Fibroblast of lung (primary cell): ENCODE measurements at regions not wholly inside any gene's neighbourhood (a gene's known extent, or its start where the extent isn't known, plus 50 kb on each side); places are given as distances from the start of the nearest gene placed in this dataset.

Experiments
- DNase-seq, 2 donors: peaks; one replicate each; pipeline versions ENCODE4 v3.0.0 to v3.0.0-alpha.2; 2010; ENCODE audit warnings: low read depth in 2 of 2
- H2AFZ ChIP-seq: 2 replicates; pipeline ENCODE4 v1.5.1; 2012; ENCODE audit warnings: low read length, control low read depth, inconsistent platforms
- H3K27ac ChIP-seq: 2 replicates; pipeline ENCODE4 v1.5.1; 2011; ENCODE audit warnings: low read length, control low read depth; ENCODE audit not compliant: insufficient read depth
- H3K27me3 ChIP-seq: 2 replicates; pipeline ENCODE4 v1.5.1; 2011; ENCODE audit warnings: mild to moderate bottlenecking, low read length; ENCODE audit not compliant: control insufficient read depth, insufficient read depth
- H3K36me3 ChIP-seq: 2 replicates; pipeline ENCODE4 v1.5.1; 2011; ENCODE audit warnings: low read length; ENCODE audit not compliant: control insufficient read depth, insufficient read depth
- H3K4me1 ChIP-seq: 2 replicates; pipeline ENCODE4 v1.5.1; 2011; ENCODE audit warnings: low read length; ENCODE audit not compliant: control insufficient read depth, insufficient read depth; ENCODE audit errors: extremely low read depth
- H3K4me2 ChIP-seq: 2 replicates; pipeline ENCODE4 v1.5.1; 2011; ENCODE audit warnings: low read length, control low read depth; ENCODE audit not compliant: insufficient read depth; ENCODE audit errors: extremely low read depth
- H3K4me3 ChIP-seq, 4 experiments: fragments of 200-600 bp in 1 of 4; sonication (generic) in 1 of 4; replicated peaks in 1 of 4; 2 replicates each; pipeline ENCODE4 v1.5.1; 2011 to 2016; ENCODE audit warnings: low read length in 4 of 4, low read depth in 3 of 4, mild to moderate bottlenecking in 3 of 4, control low read depth in 2 of 4, inconsistent platforms in 1 of 4, mixed read lengths in 1 of 4; ENCODE audit not compliant: insufficient read depth in 1 of 4; ENCODE audit errors: control extremely low read depth in 1 of 4
- H3K79me2 ChIP-seq: 2 replicates; pipeline ENCODE4 v1.5.1; 2012; ENCODE audit warnings: mild to moderate bottlenecking, low read length, inconsistent platforms; ENCODE audit not compliant: control insufficient read depth, insufficient read depth
- H3K9ac ChIP-seq: 2 replicates; pipeline ENCODE4 v1.5.1; 2011; ENCODE audit warnings: mild to moderate bottlenecking, low read length, control low read depth; ENCODE audit not compliant: insufficient read depth
- H3K9me3 ChIP-seq: 2 replicates; pipeline ENCODE4 v1.5.1; 2012; ENCODE audit warnings: low read depth, low read length; ENCODE audit not compliant: control insufficient read depth, insufficient read depth
- H4K20me1 ChIP-seq: 2 replicates; pipeline ENCODE4 v1.5.1; 2011; ENCODE audit warnings: low read length; ENCODE audit not compliant: control insufficient read depth, insufficient read depth; ENCODE audit errors: extremely low read depth
- EZH2 ChIP-seq: IDR thresholded peaks from 2 replicates; pipeline ENCODE4 v1.5.1; 2012; ENCODE audit warnings: low read length, control low read depth, mild to moderate bottlenecking; ENCODE audit errors: missing control alignments
- TF ChIP-seq, protein P1 (sequence below), 2 donors: IDR thresholded peaks in 1 of 2; conservative IDR thresholded peaks in 1 of 2; 1 replicate in 1 of 2; 2 replicates in 1 of 2; pipeline ENCODE4 v1.5.1; 2011 to 2012; ENCODE audit warnings: low read length in 2 of 2, control low read depth in 1 of 2, inconsistent platforms in 1 of 2, low read depth in 1 of 2, mild to moderate bottlenecking in 1 of 2

GRCh38 chr14:49980027-49980426 lies 87.1 kb downstream of the ARF6 start:
- DNase-seq: no peak
- H3K9ac ChIP-seq: no peak overlapping the region
- H3K36me3 ChIP-seq: no peaks in the 10 kb centered on the region
- H3K79me2 ChIP-seq: no peaks in the 10 kb centered on the region
- peaks cover 20% of the 10 kb centered on the region for H3K4me1 ChIP-seq
- H3K4me2 ChIP-seq: no peak overlapping the region
- no peak overlapping the region for H3K4me3 ChIP-seq
- no peak overlapping the region for H2AFZ ChIP-seq
- no peaks in the 10 kb centered on the region for H3K9me3 ChIP-seq
- no peaks in the 10 kb centered on the region for H4K20me1 ChIP-seq
- H3K27ac ChIP-seq: no peak overlapping the region
- no peaks in the 10 kb centered on the region for H3K27me3 ChIP-seq
- no peak for TF ChIP-seq EZH2
- TF ChIP-seq, protein P1, sequence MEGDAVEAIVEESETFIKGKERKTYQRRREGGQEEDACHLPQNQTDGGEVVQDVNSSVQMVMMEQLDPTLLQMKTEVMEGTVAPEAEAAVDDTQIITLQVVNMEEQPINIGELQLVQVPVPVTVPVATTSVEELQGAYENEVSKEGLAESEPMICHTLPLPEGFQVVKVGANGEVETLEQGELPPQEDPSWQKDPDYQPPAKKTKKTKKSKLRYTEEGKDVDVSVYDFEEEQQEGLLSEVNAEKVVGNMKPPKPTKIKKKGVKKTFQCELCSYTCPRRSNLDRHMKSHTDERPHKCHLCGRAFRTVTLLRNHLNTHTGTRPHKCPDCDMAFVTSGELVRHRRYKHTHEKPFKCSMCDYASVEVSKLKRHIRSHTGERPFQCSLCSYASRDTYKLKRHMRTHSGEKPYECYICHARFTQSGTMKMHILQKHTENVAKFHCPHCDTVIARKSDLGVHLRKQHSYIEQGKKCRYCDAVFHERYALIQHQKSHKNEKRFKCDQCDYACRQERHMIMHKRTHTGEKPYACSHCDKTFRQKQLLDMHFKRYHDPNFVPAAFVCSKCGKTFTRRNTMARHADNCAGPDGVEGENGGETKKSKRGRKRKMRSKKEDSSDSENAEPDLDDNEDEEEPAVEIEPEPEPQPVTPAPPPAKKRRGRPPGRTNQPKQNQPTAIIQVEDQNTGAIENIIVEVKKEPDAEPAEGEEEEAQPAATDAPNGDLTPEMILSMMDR (conservative IDR thresholded peaks at IDR 0.05 in 1 of 2, IDR thresholded peaks at IDR 0.05 in 1 of 2; ENCODE audit: low read depth in 1 of 2, low read length in 2 of 2): no peak

DNA sequence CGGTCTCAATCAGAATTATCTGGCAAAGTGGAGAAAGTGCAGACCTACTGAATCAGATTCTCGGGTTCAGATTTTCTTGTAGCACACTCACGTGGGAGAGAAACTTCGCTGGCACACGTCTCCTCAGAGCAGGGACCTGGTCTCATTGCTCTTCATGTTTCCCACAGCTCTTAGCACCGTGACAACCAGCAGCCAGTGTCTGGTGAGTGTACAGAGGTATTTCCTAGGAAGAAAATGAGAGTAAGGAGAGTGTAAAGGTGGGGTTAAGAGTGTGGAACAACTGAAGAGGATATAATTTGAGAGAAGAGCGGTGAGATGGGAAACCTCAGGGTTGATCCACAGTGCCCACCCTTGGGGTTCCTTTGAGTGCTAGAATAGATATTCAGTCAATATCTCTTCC lies 89.2 kb downstream of the ARF6 start:
- Histone ChIP-seq H3K27me3 (no peaks in the 10 kb centered on the region), H3K4me1 (peaks cover 19% of the 10 kb centered on the region), H3K9ac (peak overlapping the region; percentile 4), H2AFZ (no peak overlapping the region), H3K4me3 (peak overlapping the region in 1 of 4 experiments; percentile 32), H3K27ac (peak overlapping the region; percentile 90), H3K79me2 (no peaks in the 10 kb centered on the region), H3K36me3 (no peaks in the 10 kb centered on the region), H3K4me2 (peak overlapping the region; percentile 79), H3K9me3 (no peaks in the 10 kb centered on the region), H4K20me1 (no peaks in the 10 kb centered on the region)
- DNase-seq: peak in 1 of 2 donors; percentile 59
- TF ChIP-seq, protein P1 (conservative IDR thresholded peaks at IDR 0.05 in 1 of 2, IDR thresholded peaks at IDR 0.05 in 1 of 2; ENCODE audit: low read depth in 1 of 2, low read length in 2 of 2): no peak
- TF ChIP-seq EZH2: no peak

- peak overlapping the region; percentile 90 for H3K27ac ChIP-seq
- no peaks in the 10 kb centered on the region for H4K20me1 ChIP-seq
- peak overlapping the region in 2 of 4 experiments; percentile 32 to 36 for H3K4me3 ChIP-seq
- no peak for TF ChIP-seq EZH2
- TF ChIP-seq, protein P1 (conservative IDR thresholded peaks at IDR 0.05 in 1 of 2, IDR thresholded peaks at IDR 0.05 in 1 of 2; ENCODE audit: low read depth in 1 of 2, low read length in 2 of 2): no peak
- H3K79me2 ChIP-seq: no peaks in the 10 kb centered on the region
- peaks cover 19% of the 10 kb centered on the region for H3K4me1 ChIP-seq
- H3K27me3 ChIP-seq: no peaks in the 10 kb centered on the region
- H3K9ac ChIP-seq: no peak overlapping the region
- no peaks in the 10 kb centered on the region for H3K36me3 ChIP-seq
- no peaks in the 10 kb centered on the region for H3K9me3 ChIP-seq
- H3K4me2 ChIP-seq: peak overlapping the region; percentile 79
- H2AFZ ChIP-seq: no peak overlapping the region
- peak; percentile 89 to 94 for DNase-seq
These were observed 89.6 kb downstream of the ARF6 start for GRCh38 chr14:49982501-49982951.
